ENCODE measurements at regions not wholly inside any gene's neighbourhood (a gene's known extent, or its start where the extent isn't known, plus 50 kb on each side); places are given as distances from the start of the nearest gene placed in this dataset.

- no peak for DNase-seq (ENCODE audit: low spot score)
- TF ChIP-seq CTCF (IDR thresholded peaks at IDR 0.05; ENCODE audit: extremely low read depth, missing control alignments) = no peak
These were observed 288.2 kb downstream of the TBL1XR1 start for GRCh38 chr3:176909044-176909443.

GRCh38 chr3:176906046-176906905, 291.0 kb downstream of the TBL1XR1 start:
- no peak for DNase-seq (ENCODE audit: low spot score)
- no peak for TF ChIP-seq CTCF (IDR thresholded peaks at IDR 0.05; ENCODE audit: extremely low read depth, missing control alignments)

GRCh38 chr3:176905331-176905730, 292.0 kb downstream of the TBL1XR1 start:
- no peak for DNase-seq (ENCODE audit: low spot score)
- TF ChIP-seq CTCF (IDR thresholded peaks at IDR 0.05; ENCODE audit: extremely low read depth, missing control alignments) = no peak

GRCh38 chr3:176904506-176904905, 292.8 kb downstream of the TBL1XR1 start:
- TF ChIP-seq CTCF (IDR thresholded peaks at IDR 0.05; ENCODE audit: extremely low read depth, missing control alignments) = no peak
- no peak for DNase-seq (ENCODE audit: low spot score)

- no peak for DNase-seq (ENCODE audit: low spot score)
- no peak for TF ChIP-seq CTCF (IDR thresholded peaks at IDR 0.05; ENCODE audit: extremely low read depth, missing control alignments)
These were observed 300.6 kb downstream of the TBL1XR1 start for GRCh38 chr3:176896640-176897039.

GRCh38 chr3:176896165-176896564, 301.1 kb downstream of the TBL1XR1 start:
- DNase-seq (ENCODE audit: low spot score) = no peak
- TF ChIP-seq CTCF (IDR thresholded peaks at IDR 0.05; ENCODE audit: extremely low read depth, missing control alignments) = no peak

GRCh38 chr3:176879710-176880109, 317.6 kb downstream of the TBL1XR1 start:
- no peak for DNase-seq (ENCODE audit: low spot score)

More at GRCh38 chr3:176879710-176880109, 317.6 kb downstream of the TBL1XR1 start:
- no peak for TF ChIP-seq CTCF (IDR thresholded peaks at IDR 0.05; ENCODE audit: extremely low read depth, missing control alignments)
